ENCODE measurements at regions not wholly inside any gene's neighbourhood (a gene's known extent, or its start where the extent isn't known, plus 50 kb on each side); places are given as distances from the start of the nearest gene placed in this dataset.

GRCh38 chr14:104517426-104517825, 62.1 kb upstream of the C14orf180 start:
- peaks cover 3 to 21% (median 19%) of the 10 kb centered on the region in 3 donors for H3K27me3 ChIP-seq
- peaks cover 0 to 6% (median 0%) of the 10 kb centered on the region in 3 donors for H3K9me3 ChIP-seq
- no peak for ATAC-seq
- DNase-seq: no peak
- no peaks in the 10 kb centered on the region for H3K36me3 ChIP-seq
- H3K4me1 ChIP-seq: no peaks in the 10 kb centered on the region
- in situ Hi-C loops (cut with MboI; ENCODE audit: low sequenced_read_pairs in 4 of 4): no loop called here
- H3K4me3 ChIP-seq: no peak overlapping the region
- intact Hi-C loops (cut with DNase I; ENCODE audit: low total_unique reads): no loop called here
- no peak overlapping the region for H3K27ac ChIP-seq
- TF ChIP-seq, protein P1, sequence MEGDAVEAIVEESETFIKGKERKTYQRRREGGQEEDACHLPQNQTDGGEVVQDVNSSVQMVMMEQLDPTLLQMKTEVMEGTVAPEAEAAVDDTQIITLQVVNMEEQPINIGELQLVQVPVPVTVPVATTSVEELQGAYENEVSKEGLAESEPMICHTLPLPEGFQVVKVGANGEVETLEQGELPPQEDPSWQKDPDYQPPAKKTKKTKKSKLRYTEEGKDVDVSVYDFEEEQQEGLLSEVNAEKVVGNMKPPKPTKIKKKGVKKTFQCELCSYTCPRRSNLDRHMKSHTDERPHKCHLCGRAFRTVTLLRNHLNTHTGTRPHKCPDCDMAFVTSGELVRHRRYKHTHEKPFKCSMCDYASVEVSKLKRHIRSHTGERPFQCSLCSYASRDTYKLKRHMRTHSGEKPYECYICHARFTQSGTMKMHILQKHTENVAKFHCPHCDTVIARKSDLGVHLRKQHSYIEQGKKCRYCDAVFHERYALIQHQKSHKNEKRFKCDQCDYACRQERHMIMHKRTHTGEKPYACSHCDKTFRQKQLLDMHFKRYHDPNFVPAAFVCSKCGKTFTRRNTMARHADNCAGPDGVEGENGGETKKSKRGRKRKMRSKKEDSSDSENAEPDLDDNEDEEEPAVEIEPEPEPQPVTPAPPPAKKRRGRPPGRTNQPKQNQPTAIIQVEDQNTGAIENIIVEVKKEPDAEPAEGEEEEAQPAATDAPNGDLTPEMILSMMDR (IDR thresholded peaks at IDR 0.05 in 4 of 5, conservative IDR thresholded peaks at IDR 0.05 in 1 of 5): no peak
- no peak for TF ChIP-seq POLR2A (IDR thresholded peaks at IDR 0.05)

GRCh38 chr14:104517867-104518266, 61.7 kb upstream of the C14orf180 start:
- no peak for TF ChIP-seq POLR2A (IDR thresholded peaks at IDR 0.05)
- TF ChIP-seq, protein P1 (IDR thresholded peaks at IDR 0.05 in 4 of 5, conservative IDR thresholded peaks at IDR 0.05 in 1 of 5): no peak
- H3K27me3 ChIP-seq: peaks cover 3 to 17% (median 15%) of the 10 kb centered on the region in 3 donors
- H3K27ac ChIP-seq: no peak overlapping the region
- peaks cover 0 to 6% (median 0%) of the 10 kb centered on the region in 3 donors for H3K9me3 ChIP-seq
- no peaks in the 10 kb centered on the region for H3K4me1 ChIP-seq
- in situ Hi-C loops (cut with MboI; ENCODE audit: low sequenced_read_pairs in 4 of 4): no loop called here
- no peaks in the 10 kb centered on the region for H3K36me3 ChIP-seq
- no peak for DNase-seq
- no peak overlapping the region for H3K4me3 ChIP-seq
- ATAC-seq: no peak
- intact Hi-C loops (cut with DNase I; ENCODE audit: low total_unique reads): no loop called here

DNA sequence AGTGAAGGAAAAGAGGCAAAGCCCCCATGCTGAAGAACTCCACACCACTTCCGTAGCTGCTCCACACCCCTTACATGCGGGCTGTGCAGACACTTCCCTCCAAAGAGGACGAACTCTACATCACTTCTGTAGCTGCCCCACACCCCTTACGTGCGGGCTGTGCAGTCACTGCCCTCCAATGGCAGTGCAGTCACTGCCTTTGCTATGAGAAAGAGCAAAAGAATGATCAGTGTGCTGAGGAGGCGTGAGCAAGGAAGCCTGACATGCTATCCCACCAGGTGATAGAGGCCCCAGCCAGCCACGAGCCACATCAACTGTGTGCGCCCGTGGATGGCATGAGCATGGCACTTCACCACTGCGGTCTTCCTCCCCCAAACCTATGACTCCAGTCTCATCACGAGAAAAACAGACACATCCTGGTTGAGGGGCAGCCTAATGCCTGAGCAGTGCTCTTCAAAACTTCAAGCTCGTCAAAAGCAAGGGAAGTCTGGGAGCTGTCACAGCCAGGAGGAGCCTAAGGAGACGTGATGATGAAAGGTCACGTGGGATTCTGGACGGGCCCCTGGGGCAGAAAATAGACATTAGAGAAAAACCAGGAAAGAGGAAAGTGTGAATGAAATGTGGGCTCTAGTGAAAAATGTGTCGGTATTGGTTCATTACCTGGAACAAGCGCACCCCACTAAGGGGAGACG, 60.8 kb upstream of the C14orf180 start:
- no peaks in the 10 kb centered on the region for H3K36me3 ChIP-seq
- H3K4me3 ChIP-seq: no peak overlapping the region
- H3K4me1 ChIP-seq: no peaks in the 10 kb centered on the region
- no peak for TF ChIP-seq POLR2A (IDR thresholded peaks at IDR 0.05)
- TF ChIP-seq, protein P1 (IDR thresholded peaks at IDR 0.05 in 4 of 5, conservative IDR thresholded peaks at IDR 0.05 in 1 of 5): no peak
- H3K27me3 ChIP-seq: peaks cover 3 to 12% (median 5%) of the 10 kb centered on the region in 3 donors
- in situ Hi-C loops (cut with MboI; ENCODE audit: low sequenced_read_pairs in 4 of 4): no loop called here
- H3K27ac ChIP-seq: no peak overlapping the region
- intact Hi-C loops (cut with DNase I; ENCODE audit: low total_unique reads): no loop called here
- ATAC-seq (no peak), DNase-seq (no peak)
- H3K9me3 ChIP-seq: peaks cover 0 to 6% (median 0%) of the 10 kb centered on the region in 3 donors

- H3K36me3 ChIP-seq: no peaks in the 10 kb centered on the region
- in situ Hi-C loops (cut with MboI; ENCODE audit: low sequenced_read_pairs in 4 of 4) (no loop called here), intact Hi-C loops (cut with DNase I; ENCODE audit: low total_unique reads) (no loop called here)
- no peak for TF ChIP-seq POLR2A (IDR thresholded peaks at IDR 0.05)
- TF ChIP-seq, protein P1 (IDR thresholded peaks at IDR 0.05 in 4 of 5, conservative IDR thresholded peaks at IDR 0.05 in 1 of 5): no peak
- DNase-seq (no peak), ATAC-seq (no peak)
- H3K27me3 ChIP-seq: peaks cover 0 to 12% (median 1%) of the 10 kb centered on the region in 3 donors
- no peak overlapping the region for H3K4me3 ChIP-seq
- no peak overlapping the region for H3K27ac ChIP-seq
- H3K9me3 ChIP-seq: peaks cover 0 to 6% (median 0%) of the 10 kb centered on the region in 3 donors
- no peaks in the 10 kb centered on the region for H3K4me1 ChIP-seq
Observed at GRCh38 chr14:104519721-104520120, 59.8 kb upstream of the C14orf180 start.
